SKM-1 (cell line): ENCODE measurements at regions not wholly inside any gene's neighbourhood (a gene's known extent, or its start where the extent isn't known, plus 50 kb on each side); places are given as distances from the start of the nearest gene placed in this dataset.
"Not testable (repeated sequence)": the region's sequence is repeated elsewhere in the genome, so short reads cannot be mapped to it uniquely, and the experiment has no call there.

Experiments used
- DNase-seq: peaks from one replicate; lab custom pipeline; 2025; ENCODE audit not compliant: unreplicated experiment; lab: John Stamatoyannopoulos, UW

DNA sequence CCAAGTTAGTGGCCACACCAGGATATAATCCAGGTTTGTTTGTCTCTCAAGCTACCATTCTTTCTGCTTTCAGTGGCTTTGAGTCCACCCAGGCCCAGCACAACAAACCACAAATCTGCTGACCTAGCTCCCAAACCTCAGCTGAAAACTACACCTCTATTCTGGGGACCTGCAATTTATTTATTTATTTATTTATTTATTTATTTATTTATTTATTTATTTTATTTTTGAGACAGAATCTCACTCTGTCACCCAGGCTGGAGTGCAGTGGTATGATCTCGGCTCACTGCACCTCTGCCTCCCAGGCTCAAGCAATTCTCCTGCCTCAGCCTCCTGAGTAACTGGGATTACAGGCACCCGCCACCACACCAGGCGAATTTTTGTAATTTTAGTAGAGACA lies 229.9 kb upstream of the BTG1 start:
- DNase-seq, result not testable (repeated sequence)

DNA sequence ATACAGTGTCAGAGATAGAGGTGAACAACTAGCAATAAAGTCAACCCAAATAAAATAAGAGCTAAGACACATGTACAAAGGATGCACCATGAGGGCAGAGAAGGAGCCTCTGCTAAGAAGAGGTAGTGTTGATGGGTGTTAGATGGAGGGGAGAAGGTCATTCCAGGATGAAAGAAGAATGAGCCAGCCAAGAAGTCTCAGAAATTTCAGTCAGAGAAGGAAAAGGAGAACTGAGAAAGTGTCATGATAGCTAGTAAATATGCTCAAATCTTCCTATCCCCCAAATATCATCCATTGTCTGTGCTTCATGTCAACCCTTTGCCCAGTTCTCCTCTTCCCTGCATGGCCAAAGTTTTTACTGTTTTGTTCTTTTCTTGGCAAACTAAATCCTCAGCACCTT lies 225.2 kb upstream of the BTG1 start:
- no peak for DNase-seq

DNA sequence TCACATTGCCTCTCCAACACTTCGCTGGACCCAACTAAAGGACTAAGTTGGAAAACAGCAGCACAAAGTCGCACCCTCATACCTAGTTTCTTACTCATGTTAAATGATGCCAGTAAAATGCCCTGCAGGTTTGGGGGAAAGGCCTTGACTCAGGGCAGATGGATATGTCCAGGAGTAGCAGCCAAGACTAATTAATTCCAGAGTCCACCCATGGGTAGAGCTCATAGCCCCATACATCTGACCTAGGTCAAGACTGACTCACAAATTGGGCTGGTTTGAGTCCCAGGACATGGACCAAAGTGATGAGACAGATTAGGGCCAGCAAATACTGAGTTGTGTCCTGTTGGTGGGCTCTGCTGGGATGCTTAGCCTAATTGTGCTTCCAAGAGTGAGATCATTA lies 224.0 kb upstream of the BTG1 start:
- DNase-seq, result no peak

DNA sequence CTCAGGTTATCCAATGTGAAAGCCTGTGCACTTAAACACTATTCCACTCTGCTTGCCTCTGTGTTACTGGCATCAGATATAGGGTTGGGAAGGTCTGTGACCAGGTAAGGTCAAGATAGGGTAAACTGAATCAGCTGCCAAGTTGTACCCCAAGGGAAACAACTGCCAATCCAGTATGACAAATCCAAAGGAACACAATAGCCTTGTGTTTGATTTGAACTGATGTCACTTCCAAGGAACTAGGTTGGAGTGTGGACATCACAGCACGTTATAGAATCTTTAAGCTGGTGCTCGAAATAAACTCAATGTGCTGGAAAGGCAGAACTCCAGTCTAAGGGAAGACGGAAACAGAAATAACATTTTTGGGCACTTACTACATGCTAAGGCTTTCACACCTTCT lies 223.4 kb upstream of the BTG1 start:
- no peak for DNase-seq

DNA sequence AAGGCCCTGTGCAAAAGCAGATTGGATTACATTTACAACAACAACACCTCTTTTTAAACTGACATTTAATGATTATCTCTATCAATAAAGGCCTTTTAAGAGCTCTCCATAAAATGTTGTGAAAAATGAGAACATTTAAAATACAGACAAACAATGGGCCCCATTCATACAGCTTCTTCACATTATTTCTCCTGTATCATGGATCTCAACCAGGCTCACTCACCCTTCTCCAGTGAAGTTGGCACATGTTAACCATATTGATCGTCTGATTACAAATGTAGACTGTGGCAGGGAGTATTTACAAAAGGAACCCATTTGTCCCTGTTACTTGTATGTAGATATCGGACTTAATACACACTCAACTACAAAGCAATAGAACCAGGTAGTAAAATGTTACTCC lies 220.2 kb upstream of the BTG1 start:
- DNase-seq, result no peak

DNA sequence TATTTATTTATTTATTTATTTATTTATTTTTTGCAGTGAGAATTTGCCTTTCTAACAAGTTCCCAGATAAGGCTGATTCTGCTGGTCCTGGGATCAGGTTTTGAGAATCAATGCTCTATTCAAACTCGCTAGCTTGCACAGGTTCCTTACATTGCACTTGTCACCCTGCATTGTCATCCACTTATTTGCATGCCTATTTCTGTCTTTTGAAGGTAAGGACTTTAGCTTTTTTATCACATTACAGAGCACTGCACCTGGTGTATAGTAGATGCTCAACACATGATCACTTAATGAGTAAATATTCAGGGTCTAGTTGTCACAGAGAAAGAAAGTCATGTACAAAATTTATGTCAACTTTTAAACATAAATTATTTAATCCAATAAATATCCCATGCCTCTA lies 219.7 kb upstream of the BTG1 start:
- no peak for DNase-seq

DNA sequence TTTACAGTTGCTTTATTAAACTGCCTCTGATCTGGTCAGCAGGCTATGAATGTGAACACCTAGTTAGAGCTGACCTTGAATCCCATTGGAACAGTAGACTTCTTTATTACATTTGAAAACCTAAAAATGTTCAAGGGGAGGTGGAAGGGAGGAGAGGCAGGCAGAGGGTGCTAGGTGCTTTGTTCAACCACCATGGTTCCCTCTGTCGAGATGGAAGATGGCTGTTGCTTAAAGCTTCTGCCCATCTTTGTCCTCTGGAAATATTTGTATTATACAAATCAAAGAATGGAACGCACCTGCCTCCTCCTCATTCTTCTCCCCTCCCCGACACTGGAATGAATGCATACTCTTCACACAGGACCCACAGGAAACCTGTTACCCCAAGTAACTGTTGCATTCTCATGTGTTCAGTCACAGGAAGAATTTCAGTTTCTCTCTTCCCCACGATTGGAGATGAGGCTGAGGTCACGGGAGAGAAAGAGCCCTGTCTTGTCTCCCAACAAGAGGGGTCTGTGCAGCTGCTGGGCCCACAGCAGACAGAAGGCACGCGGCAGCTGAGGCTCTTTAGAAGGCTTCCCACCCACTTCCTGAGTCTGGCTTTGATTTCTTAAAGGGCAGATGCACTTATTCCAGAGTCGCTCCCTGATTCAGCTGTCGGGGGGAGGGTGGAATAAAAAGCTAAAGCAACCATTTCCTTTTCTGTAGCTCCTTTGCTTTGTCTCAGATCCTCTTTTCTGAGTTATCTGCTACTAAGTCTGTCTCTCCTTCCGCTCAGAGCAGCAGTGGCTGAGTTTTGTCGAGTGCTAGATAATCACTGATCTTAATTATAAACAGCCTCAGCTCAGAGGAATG lies 217.9 kb upstream of the BTG1 start:
- no peak for DNase-seq

DNA sequence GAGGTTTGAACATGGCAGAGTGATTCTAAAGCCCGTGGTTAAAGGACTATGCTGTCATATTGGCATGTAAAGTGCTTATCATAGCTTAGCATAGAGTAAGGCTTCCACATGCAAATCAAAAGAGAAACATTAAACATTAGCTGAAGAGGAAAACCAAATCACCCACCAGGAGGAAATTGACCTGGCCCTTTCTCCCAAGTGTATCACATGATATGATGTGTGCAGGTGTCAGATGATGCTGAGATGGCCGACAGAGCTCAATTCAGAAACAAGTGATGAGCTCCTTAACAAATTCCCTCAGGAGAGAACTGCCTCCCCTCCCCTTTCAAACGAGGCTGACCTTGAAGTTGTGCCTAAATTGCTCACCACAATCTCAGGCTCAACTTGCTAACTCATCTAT lies 217.1 kb upstream of the BTG1 start:
- DNase-seq, result no peak

DNA sequence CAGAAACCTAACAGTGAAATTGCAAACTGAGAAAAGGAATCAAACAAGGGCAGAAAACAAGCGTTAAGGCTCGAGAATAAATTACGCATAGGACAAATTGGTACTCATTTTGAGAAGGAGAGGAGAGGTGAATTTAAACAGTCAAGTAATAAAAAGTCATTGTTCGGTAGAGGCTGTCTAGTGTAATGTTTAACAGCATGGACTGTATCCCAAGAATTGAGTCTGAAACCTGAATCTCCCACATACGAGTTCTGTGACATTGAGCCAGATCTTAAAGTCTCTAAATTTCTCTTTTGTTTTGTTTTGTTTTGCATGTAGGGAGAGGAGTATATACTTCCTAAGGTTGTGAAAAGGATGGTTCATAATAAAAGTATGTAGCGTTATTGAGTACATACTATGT lies 216.5 kb upstream of the BTG1 start:
- DNase-seq, result no peak

DNA sequence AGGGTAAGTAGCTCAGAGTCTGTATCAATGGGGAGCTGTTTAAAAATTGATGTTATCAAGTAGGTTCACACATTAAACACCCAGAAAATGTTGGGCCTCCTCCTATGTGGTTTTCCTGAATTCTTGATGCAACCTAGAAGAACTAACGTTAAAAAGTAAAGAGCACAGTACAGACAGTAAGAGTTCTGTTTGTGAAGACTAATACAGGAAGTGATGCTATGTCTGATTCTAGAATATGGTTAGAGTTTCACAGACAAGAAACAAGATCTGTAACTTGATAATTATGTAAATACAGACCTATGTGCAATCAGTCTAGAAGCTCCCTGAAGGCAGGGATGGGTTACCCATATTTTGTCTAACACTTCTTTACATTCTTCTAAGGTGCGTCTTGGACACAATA lies 214.9 kb upstream of the BTG1 start:
- DNase-seq, result no peak

DNA sequence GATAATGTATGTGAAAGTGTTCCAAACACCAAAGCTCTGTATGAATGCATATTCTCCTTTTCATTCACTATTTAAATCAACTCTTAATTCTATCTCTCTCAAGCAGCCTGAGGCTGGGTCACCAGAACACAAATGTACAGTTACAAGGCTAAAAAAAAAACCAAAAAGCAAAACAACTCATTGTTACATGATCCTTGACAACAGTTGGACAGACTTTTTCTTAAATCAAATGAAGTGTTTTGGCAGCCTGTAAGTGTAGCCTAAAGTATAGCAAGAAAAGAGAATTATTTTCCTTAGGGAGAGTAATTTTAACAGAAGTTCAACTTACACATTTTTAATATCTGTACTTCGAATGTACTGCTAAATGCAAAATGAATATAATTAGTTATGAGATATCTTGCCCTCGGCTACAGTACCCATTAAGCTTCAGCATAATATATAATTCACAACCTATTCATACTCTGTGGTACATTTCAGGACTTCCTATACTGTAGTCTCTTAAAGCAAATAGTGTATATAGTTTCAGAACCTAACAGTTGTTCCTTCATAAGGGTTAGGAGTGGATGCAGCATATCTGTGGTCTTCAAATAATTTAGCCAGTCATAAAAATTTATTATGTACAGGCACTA lies 214.0 kb upstream of the BTG1 start:
- DNase-seq, result no peak

DNA sequence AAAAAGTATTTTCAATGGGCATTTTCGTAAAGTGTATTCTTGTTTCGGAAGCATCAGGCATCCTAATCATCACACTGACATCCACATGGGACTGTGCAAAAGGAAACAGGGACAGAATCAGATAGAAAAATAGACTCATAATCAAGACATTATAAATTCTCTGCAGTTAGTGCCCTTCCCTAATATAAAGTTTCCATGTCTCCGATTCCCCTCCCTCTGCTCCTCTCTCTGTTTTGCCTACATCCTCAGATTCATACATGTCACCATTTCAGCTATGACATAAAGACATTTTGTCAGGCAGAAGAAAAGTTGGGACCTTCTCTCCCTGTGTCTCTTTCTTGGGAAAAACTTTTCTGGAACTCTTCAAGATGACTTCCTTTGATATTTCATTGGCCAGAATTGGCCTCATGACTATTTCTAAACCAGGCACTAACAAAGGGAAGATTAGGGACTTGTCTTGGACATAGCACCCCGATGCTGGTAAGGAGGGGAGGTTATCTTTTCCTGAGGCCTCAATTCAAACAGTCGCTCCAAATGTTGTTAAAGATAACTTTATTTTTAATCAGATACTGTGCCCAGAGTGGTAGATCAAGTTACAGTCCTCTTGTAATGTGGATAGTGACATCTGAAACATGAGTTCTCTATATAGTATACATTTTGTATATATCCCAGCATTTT lies 212.1 kb upstream of the BTG1 start:
- DNase-seq, result no peak

DNA sequence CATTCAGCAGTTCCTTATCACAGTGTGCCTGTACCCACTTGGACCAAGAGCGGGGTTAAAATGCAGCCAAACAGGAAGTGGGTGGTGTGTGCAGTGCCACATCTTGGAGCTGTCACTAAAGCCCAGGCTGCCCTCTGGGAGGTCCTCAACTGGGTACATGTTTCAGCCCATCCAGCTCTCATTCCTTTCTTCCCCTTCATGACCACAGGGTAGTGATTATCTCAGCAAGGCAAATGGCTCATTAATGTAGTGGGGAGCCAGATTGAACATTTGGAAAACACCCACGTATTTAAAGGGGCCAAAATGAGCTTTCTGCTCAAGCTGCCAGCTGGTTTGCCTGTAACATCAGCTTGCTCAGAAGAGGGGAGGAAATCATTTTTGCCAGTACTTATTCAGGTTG lies 210.8 kb upstream of the BTG1 start:
- no peak for DNase-seq

DNA sequence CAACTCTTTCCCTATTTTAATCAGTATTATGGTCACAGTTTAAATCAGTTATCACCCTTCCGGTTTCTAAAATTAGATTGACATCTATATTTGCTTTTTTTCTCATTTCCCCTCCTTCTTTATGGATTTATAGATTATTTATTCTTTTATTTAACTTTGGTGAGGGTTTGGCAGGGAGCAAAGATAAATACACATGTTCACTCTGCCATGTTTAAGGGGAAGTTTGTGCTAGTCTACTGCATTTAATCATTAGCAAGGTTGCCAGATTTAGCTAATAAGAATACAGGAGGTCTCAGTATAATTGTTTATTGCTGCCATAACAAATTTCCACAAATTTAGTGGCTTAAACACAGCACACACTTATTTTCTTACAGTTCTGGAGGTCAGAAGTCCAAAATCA lies 204.0 kb upstream of the BTG1 start:
- no peak for DNase-seq

DNA sequence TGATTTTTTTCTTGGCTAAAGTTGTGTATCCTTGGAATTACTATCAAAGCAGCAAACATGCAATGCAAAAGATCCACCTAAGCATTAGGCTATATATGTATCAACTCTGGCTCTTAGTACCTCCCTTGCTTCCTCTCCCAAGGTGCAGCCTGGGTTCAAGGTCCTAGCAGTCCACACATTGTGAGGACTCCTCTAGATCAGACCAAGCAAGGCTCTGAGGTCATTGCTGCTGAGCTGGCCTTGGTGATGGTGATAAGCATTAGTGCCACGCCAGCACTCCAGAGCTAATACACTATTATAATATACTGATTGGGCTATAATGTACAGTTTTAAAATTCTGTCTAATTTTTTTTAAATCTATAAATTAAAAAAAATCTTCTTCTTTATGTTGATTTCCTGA lies 196.9 kb upstream of the BTG1 start:
- no peak for DNase-seq

DNA sequence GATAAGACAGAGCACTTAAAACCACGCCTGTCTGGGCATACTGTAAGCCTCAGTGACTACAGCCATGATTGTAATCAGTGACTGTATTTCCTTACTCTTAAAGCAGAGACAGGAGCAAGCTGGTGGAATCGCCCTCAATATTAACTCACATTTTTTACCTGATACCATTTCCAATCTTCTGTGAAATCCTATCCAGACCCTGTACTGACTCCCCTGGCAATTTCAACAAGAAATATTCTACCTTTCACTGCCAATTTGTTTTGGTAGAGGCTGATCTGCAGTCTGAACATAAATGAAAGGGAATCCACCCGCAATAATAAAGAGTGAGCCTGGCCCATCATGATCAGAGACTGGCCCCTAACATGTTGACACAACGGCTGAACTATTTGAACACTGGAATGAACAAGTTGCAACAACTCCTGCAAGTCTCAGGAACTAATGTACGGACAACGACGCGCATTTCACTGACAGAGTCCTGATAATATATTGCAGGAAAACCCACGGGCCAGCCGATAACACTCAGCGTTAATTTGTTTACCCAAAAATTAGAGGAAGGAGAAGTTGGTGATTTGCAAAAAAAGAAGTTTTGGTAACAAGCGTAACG lies 195.5 kb upstream of the BTG1 start:
- DNase-seq, result no peak

DNA sequence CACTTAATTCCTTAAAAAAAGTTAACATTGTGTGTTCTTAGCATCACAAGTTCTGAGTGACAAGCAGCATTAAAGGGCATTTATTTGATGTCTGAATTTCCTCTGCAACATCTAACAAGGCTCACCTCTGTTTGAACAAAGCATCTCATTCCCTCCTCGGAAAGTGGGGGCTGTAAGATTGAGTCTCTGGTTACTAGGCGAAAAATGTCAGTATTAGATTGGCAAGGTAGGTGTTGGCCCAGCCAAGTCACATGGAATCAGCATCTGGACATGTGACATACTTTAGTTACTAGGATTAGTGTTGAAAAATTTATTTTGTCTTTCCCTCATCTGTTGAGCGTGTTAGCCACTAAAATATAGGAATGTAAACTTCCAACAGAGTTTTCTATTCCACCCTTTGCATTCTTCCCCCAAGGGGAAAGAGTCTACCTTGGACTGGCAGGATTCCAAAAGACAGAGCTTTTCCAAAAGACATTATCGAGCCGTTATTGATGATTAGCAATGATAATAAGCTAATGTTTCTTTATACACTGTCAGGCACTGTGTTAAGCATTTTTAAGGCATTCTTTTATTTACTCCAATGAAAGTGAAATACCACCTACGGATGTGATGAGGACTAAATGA lies 194.9 kb upstream of the BTG1 start:
- DNase-seq, result no peak

DNA sequence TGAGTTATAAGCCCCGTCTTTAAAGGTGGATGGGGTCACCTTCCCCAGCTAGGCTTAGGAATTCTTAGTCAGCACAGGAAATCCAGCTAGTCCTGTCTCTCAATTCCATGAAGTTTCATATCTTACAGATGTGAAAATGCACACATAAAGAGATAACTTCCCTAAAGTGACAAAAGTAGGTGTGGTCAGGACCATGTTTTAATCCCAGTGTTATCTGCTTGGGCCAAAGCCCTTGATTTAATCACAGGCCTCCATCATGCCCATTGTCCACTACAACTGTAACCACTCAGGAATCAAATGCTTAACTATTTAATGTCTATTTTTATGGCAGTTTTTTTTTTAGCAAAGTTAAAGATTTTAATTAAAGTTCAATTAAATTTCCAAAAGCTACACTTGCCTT lies 194.4 kb upstream of the BTG1 start:
- no peak for DNase-seq

DNA sequence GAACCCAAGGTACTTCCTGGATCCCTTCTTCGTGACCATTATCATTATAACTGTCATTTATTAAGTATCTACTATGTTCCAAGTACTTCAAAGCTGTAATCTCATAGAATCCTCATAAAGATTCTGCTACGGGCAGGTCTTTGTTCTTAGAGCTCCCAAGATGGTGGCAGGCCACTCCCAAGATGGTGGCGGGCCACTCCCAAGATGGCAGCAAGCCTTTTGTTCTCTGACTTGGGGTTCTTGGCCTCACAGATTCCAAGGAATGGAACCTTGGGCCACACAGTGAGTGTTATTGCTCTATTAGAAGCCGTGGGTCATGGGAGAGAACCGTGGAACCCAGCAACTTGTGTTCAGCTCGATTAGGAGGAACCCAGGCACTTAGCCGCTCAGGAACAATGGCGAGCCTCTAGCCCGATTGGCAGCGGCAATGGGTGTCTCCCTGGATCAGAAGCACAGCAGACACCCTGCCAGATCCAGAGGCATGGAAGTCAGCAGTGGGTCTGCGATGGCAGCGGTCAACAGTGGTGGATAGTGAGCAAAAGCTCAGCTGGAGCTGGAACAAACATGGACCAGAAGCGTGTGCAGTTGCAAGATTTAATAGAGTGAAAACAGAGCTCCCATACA lies 193.7 kb upstream of the BTG1 start:
- no peak for DNase-seq

DNA sequence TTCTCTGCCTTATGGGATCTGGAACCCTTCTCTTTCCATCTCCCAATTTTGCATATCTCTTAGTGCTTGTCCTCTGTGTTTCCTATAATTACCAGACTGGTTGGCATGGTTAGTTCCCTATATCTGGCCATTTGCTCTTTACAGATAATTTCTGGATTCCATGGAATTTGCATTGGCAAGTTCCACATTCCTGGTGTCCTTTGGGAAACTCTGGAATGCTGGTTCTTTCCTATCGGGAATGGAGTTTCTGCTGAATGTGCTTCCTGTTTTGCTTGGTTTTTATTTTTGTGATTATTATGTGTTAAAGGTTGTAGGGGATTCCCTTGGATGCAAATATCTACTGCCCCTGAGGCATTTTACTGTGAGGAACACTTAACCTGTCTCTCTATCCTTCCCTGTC lies 193.0 kb upstream of the BTG1 start:
- no peak for DNase-seq

DNA sequence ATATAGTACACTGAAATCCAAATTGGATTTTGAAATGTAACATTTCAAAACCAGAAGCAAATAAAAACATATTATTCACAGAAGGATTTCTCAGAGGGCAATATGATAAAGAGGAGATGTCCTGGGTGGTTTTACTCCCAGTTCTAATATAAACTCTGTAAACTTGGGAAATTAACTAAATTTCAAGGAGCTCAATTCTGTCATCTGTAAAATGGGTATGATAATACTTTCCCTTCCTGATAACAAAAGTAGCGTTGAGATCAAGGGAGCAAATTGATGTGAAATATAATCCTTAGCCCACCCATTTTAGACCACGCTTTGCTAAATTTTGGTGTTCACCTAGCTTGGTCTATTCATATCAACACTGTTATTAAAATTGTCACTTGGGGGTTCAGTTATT lies 192.5 kb upstream of the BTG1 start:
- no peak for DNase-seq
